Testis (tissue), 2 donors: ENCODE measurements at regions not wholly inside any gene's neighbourhood (a gene's known extent, or its start where the extent isn't known, plus 50 kb on each side); places are given as distances from the start of the nearest gene placed in this dataset.

Source experiments
- CTCF ChIP-seq, 3 experiments: fragments of 450-650 bp in 2 of 3; fragments of 200-600 bp in 1 of 3; sonication (generic) in 1 of 3; IDR thresholded peaks; one replicate each; pipeline ENCODE4 v1.5.1; 2016 to 2019; ENCODE audit warnings: antibody characterized with exemption in 3 of 3, mild to moderate bottlenecking in 2 of 3, moderate library complexity in 1 of 3
- POLR2A ChIP-seq: fragments of 450-650 bp; IDR thresholded peaks from one replicate; pipeline ENCODE4 v1.6.1; 2017; ENCODE audit warnings: antibody characterized with exemption, mild to moderate bottlenecking, moderate library complexity

- TF ChIP-seq CTCF (IDR thresholded peaks at IDR 0.05), result no peak
- TF ChIP-seq POLR2A, result no peak
These were observed 326.4 kb upstream of the CTNND2 start for GRCh38 chr5:12230659-12231058.
